Osteocyte (in vitro differentiated cells): ENCODE measurements at regions not wholly inside any gene's neighbourhood (a gene's known extent, or its start where the extent isn't known, plus 50 kb on each side); places are given as distances from the start of the nearest gene placed in this dataset.
"Not testable (repeated sequence)": the region's sequence is repeated elsewhere in the genome, so short reads cannot be mapped to it uniquely, and the experiment has no call there.

Source experiments
- DNase-seq: peaks from one replicate; pipeline ENCODE4 v3.0.0; 2021; ENCODE audit warnings: mixed read lengths; ENCODE audit not compliant: unreplicated experiment; ENCODE audit errors: extremely low spot score
- H3K27ac Mint-ChIP-seq: one replicate; pipeline ENCODE4 v1.8.0; 2021; ENCODE audit warnings: mild to moderate bottlenecking, mixed read lengths; ENCODE audit not compliant: unreplicated experiment
- H3K27me3 Mint-ChIP-seq: one replicate; pipeline ENCODE4 v1.8.0; 2021; ENCODE audit warnings: mixed read lengths; ENCODE audit not compliant: unreplicated experiment
- H3K36me3 Mint-ChIP-seq: one replicate; pipeline ENCODE4 v1.8.0; 2021; ENCODE audit warnings: mixed read lengths; ENCODE audit not compliant: unreplicated experiment
- H3K4me1 Mint-ChIP-seq: one replicate; pipeline ENCODE4 v1.8.0; 2021; ENCODE audit warnings: mixed read lengths; ENCODE audit not compliant: unreplicated experiment
- H3K4me3 Mint-ChIP-seq: one replicate; pipeline ENCODE4 v1.8.0; 2021; ENCODE audit warnings: mild to moderate bottlenecking, moderate library complexity, mixed read lengths; ENCODE audit not compliant: unreplicated experiment
- H3K9me3 Mint-ChIP-seq: one replicate; pipeline ENCODE4 v1.8.0; 2021; ENCODE audit warnings: mixed read lengths; ENCODE audit not compliant: unreplicated experiment
- CTCF ChIP-seq: fragments of 200-600 bp; sonication (generic); IDR thresholded peaks from 2 replicates; pipeline ENCODE4 v1.5.0; 2021; ENCODE audit warnings: antibody characterized with exemption, mild to moderate bottlenecking, moderate library complexity

- no peak overlapping the region for H3K27ac Mint-ChIP-seq
Observed at GRCh38 chr20:48219306-48219705, 434.0 kb upstream of the SULF2 start.

GRCh38 chr20:48217190-48217589 is 431.9 kb upstream of the SULF2 start:
- Mint-ChIP-seq H3K4me3 (no peak overlapping the region), H3K4me1 (no peaks in the 10 kb centered on the region), H3K9me3 (no peaks in the 10 kb centered on the region), H3K27ac (no peak overlapping the region), H3K27me3 (peaks cover 38% of the 10 kb centered on the region), H3K36me3 (no peaks in the 10 kb centered on the region)
- no peak for DNase-seq
- no peak for TF ChIP-seq CTCF

More at GRCh38 chr20:48219306-48219705, 434.0 kb upstream of the SULF2 start:
- Mint-ChIP-seq H3K4me1 (no peaks in the 10 kb centered on the region), H3K36me3 (no peaks in the 10 kb centered on the region), H3K9me3 (no peaks in the 10 kb centered on the region), H3K27me3 (peaks cover 47% of the 10 kb centered on the region), H3K4me3 (no peak overlapping the region)
- no peak for DNase-seq
- TF ChIP-seq CTCF = no peak

- Mint-ChIP-seq H3K4me1 (no peaks in the 10 kb centered on the region), H3K27me3 (peaks cover 45% of the 10 kb centered on the region), H3K36me3 (no peaks in the 10 kb centered on the region), H3K27ac (no peak overlapping the region), H3K4me3 (no peak overlapping the region), H3K9me3 (no peaks in the 10 kb centered on the region)
- TF ChIP-seq CTCF = no peak
- no peak for DNase-seq
Observed at GRCh38 chr20:48215536-48215935, 430.3 kb upstream of the SULF2 start.

- H3K9me3 Mint-ChIP-seq = no peaks in the 10 kb centered on the region
- H3K4me3 Mint-ChIP-seq = no peak overlapping the region
- no peaks in the 10 kb centered on the region for H3K36me3 Mint-ChIP-seq
- no peaks in the 10 kb centered on the region for H3K4me1 Mint-ChIP-seq
- peaks cover 39% of the 10 kb centered on the region for H3K27me3 Mint-ChIP-seq
- H3K27ac Mint-ChIP-seq = no peak overlapping the region
- no peak for DNase-seq
- TF ChIP-seq CTCF = no peak
Observed at GRCh38 chr20:48214601-48215000, 429.3 kb upstream of the SULF2 start.

- H3K27ac Mint-ChIP-seq, DNase-seq, H3K4me1 Mint-ChIP-seq: not testable (repeated sequence)
Observed at GRCh38 chr20:48213635-48214034, 428.4 kb upstream of the SULF2 start.

More at GRCh38 chr20:48213635-48214034, 428.4 kb upstream of the SULF2 start:
- H3K9me3 Mint-ChIP-seq, H3K4me3 Mint-ChIP-seq, H3K36me3 Mint-ChIP-seq: not testable (repeated sequence)
- H3K27me3 Mint-ChIP-seq = peaks cover 32% of the 10 kb centered on the region
